Posterior cingulate gyrus (tissue), 11 donors: ENCODE measurements at regions not wholly inside any gene's neighbourhood (a gene's known extent, or its start where the extent isn't known, plus 50 kb on each side); places are given as distances from the start of the nearest gene placed in this dataset.
"Not testable (repeated sequence)": the region's sequence is repeated elsewhere in the genome, so short reads cannot be mapped to it uniquely, and the experiment has no call there.

Experiments used
- DNase-seq, 10 donors: peaks; one replicate each; pipeline versions ENCODE4 v3.0.0 to v3.0.0-alpha.2; 2020 to 2021; ENCODE audit warnings: mixed read lengths in 3 of 10
- intact Hi-C: fragments of 100-400 bp; cut with DNase I; formaldehyde crosslinking; loops from one replicate; pipeline ENCODE4 v1.15.1; 2023

- DNase-seq: no peak
- intact Hi-C loops: no loop called here
These were observed 88.1 kb downstream of the POSTN start for GRCh38 chr13:37510441-37510840.

DNA sequence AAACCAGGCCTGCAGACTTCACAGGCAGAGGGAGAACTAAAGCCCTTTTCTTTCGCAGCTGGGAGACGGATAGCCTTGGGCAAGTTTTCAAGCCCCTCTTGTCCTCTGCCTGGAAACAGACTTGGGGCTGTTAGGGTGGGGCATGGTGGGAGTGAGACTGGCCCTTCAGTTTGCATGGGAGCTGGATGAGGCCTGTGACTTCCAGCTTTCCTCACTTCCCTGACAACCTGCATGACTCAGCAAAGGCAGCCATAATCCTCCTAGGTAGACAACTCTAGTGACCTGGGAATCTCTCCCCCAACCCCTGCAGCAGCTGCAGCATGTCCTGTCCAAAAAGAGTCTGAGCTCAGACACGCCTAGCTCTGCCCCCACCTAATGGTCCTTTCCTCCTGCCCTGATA lies 93.0 kb downstream of the POSTN start:
- DNase-seq: peak in 1 of 10 donors; percentile 54
- intact Hi-C loops: no loop called here

DNA sequence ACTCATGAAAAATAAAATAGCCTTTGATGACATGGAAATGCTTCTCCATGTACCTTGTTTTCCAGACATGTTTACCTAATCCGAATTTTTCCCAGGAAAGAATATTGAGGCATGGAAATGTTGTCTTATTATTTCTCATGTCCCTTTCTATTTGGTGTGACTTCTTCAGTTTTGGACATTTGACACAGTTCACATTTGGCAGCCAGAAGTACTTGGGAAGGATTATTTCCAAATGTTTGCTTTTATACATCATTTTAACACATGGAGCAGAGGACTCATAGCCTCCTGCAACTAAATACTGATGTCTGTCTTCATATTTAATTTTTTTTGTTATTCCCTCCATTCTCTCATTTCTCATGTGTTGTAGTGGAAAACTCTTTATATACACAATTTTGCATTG lies 94.3 kb downstream of the POSTN start:
- intact Hi-C loops: no loop called here

GRCh38 chr13:37503287-37503686 lies 95.3 kb downstream of the POSTN start:
- DNase-seq: no peak
- intact Hi-C loops: no loop called here

More for the DNA sequence above, 94.3 kb downstream of the POSTN start:
- DNase-seq: no peak

DNA sequence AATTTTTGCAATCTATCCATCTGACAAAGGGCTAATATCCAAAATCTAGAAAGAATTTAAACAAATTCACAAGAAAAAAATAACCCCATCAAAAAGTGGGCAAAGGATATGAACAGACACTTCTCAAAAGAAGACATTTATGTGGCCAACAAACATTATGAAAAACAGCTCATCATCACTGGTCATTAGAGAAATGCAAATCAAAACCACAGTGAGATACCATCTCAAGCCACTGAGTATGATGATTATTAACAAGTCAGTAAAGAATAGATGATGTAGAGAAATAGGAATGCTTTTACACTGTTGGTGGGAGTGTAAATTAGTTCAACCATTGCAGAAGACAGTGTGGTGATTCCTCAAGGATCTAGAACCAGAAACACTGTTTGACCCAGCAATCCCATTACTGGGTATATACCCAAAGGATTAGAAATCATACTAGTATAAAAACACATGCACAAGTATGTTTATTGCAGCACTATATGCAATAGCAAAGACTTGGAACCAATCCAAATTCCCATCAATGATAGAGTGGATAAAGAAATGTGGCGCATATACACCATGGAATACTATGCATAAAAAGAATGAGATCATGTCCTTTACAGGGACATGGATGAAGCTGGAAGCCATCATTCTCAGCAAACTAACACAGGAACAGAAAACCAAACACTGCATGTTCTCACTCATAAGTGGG lies 96.1 kb downstream of the POSTN start:
- DNase-seq, intact Hi-C loops: not testable (repeated sequence)

DNA sequence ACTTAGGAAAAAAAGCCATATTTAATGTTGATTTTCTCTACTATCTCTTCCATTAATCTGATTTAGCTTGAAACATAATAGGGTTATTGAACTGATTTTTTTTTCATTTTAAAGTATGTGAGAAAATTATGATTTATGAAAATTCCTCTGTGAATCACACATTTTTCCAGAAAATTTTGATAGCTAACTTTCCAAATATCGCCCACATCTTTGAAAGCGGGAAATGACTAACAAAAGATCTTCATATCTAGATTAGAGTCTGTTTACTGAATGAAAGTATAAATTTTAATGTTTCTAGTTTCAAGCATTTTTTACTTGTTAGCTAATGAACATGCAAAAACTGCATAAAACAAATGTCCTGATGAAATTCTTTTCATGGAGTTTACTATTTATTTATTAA lies 97.4 kb downstream of the POSTN start:
- no peak for DNase-seq
- intact Hi-C loops: no loop called here

DNA sequence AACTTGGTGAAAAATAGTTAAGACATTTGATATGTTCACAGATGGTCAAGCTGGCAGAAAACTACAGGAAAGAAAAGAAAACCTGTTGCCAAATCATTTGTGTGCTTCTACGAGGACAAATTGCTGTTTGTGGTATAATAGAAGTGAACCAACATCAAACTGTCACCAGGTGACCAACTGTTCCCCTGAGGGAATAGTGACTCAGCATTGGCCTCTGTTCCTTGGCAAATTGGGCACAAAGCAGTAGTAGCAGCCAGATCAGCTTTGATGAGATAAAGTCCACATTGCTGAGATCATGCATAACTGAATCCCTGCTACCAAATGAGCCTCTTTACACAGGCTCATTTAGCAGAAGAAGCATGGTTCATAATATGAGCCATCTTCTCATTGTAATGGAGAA lies 103.5 kb downstream of the POSTN start:
- no peak for DNase-seq
- intact Hi-C loops: no loop called here

DNA sequence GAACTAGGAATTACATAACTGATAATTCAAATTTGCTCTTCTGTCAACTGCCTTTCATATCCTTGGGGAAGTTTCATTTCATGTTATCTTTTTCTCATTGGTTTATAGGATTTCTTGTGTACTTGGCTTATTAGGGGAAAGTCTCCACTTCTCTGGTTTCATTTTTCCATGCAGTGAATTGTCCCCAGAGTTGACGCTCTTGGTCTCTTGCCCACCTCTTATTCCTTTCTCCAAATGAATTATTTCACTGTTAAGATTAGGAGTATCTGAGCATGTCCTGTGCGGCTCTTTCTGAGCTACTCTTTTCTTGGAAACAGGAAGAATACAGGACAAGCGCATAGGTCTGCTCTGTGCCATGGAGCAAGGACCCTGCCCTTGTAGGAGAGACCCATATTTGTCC lies 104.8 kb downstream of the POSTN start:
- DNase-seq: no peak
- intact Hi-C loops: no loop called here

DNA sequence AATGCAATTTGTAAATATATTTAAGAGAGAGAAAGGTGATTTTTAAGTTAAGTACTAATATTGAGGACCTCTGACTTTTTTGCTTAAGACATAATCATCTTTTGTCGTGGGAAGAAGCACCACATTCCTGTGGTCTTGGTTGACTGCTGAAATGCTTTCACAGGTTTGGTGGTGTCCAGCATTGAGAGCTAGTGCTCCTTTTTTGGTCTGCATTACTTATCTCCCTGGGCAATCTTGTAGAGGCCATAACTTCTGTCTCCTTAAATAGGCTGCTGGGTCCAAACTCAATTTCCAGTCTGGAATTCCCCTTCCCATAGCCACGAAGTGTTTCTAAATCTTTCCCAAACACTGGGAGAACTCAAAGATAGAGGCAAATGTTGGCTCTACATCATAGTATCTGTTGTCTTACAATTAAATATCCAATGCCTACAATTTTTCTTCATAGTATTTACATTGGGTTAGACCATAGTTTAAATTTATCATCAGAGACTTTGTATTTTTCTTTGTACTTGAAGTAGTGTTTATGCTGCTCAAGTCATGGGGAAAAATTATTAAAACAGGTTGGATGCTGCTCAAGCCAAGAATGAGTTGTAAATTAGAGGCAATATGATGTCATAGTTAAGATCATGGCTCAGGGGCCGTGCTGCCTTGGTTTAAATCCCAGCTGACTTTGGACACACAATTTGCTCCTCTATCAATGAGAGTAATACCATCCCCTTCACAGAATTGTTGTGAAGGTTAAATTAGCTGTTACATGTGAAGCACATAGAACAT lies 105.6 kb downstream of the POSTN start:
- intact Hi-C loops: no loop called here
- no peak for DNase-seq

DNA sequence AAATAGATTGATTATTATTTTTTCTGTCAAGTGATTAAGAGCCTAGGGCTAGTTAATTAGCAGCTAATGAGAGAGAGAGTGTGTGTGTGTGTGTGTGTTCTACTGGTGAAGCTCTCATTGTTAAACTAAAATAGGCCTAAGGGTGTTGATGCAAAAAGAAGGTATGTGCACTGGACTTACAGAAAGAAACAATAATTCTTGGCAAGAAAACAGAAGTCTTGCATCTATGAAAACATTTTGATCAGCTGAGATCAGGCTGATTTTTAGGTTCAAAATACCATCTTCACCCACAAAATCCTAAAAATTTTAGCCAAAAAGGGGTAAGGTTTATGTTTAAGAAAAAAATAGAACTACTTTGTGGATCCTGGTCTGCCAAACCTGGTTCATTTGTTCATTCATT lies 106.5 kb downstream of the POSTN start:
- no peak for DNase-seq
- intact Hi-C loops: no loop called here

DNA sequence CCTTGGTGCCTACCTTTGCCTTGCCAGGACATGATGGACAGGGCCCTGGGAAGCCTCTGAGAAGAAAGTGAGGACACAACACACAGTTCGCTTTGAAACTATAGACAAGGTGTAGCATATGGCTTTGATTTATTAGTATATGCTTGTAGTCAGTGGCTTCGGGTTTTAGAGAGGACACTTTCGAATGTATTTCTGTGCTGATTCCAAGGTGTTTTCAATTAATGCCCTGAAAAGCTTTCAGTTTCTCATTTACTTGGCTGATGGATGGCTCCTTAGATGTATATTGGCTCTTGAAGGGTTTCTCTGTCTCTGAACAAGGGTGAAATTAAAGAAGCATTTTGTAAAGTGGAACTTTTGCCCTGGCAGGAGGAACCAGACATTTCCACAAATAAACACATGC lies 106.9 kb downstream of the POSTN start:
- DNase-seq: no peak
- intact Hi-C loops: no loop called here

DNA sequence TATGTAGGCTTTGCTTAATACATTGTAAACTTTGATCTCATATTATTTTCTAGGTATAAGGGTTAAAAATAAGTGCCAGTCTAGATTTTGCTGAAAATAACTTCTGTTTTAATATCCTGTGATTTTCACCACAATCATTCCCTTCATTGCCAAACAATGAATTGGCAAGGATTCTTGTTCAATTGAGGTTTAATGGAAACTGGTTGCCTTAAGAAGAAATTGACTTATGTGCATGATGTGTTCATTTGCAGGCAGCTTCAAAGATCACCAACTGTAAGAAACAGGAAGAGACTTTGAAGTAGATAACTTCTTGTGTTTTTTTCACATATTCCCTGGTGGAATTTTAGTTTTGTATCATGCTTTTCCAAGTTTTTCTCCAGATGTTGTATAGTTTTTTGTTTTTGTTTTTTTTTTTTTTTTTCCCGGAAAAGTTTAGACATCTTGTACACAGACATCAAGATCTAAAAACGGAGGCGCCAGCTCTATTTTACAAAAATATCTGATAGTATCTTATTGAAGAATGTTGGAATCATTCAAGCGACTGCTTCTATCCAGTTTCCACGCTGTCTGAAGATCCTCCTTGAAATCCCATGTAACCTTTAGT lies 108.3 kb downstream of the POSTN start:
- no peak for DNase-seq
- intact Hi-C loops: no loop called here

DNA sequence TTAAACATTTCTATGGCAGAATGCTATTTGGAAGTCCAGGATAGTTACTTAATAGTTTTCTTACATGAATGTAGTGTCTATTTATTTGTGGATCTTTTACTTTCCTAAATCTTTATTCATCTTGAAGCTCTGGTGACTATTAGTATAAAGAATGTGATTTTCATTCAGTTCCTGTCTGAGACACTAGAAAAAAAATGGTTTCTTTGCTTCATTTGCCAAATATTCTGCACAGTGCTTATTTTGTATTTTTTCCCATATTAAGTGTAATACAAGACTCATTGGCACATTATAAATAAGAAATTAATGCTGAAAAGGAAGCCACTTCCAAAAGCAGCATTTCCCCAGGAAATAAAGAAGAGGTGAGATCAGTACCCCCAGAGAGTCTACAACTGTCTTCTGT lies 109.8 kb downstream of the POSTN start:
- no peak for DNase-seq
- intact Hi-C loops: no loop called here

DNA sequence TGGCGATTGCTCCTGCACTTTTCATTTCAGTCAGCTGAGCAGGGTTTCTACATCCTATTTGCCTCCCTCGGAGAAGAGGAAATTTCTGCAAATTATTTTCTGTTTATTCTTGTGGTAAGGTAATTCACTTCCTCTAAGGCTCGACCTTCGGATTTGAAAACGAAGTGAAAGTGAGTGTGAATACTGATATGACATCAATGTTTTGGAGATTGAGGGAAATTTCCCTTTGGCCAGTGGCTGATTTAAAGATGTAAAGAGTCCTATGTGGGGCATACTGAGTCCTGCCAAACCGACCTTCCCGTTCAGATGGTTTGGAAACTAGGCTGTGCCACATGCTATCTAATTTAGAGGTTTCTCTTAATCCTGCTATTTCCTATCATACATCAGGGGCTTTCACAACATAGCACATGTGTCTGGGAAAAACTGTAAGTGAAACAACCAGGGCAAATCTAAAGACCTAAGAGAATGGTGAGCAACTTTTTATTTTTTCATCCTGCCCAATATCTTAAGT lies 112.3 kb downstream of the POSTN start:
- no peak for DNase-seq
- intact Hi-C loops: no loop called here

DNA sequence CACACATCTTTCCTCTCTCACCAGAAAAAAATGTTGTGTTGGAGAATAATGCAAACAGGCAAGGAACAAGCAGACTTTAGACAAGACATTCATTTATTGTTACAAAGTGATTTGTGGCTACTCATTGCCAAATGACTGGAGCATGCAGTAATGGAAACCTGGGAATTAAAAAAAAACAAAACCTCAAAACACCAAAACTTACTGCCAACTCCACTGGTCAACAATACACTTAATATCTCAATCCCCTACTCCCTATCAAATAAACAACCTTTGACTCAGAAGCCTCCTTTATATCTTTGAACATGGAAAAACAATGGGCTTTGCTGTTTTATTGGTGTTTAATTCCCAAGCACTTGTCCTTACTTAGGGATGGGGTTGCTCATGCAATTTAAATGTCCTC lies 112.8 kb downstream of the POSTN start:
- intact Hi-C loops: no loop called here
- no peak for DNase-seq

GRCh38 chr13:37484056-37484455 lies 114.5 kb downstream of the POSTN start:
- intact Hi-C loops: no loop called here
- no peak for DNase-seq

DNA sequence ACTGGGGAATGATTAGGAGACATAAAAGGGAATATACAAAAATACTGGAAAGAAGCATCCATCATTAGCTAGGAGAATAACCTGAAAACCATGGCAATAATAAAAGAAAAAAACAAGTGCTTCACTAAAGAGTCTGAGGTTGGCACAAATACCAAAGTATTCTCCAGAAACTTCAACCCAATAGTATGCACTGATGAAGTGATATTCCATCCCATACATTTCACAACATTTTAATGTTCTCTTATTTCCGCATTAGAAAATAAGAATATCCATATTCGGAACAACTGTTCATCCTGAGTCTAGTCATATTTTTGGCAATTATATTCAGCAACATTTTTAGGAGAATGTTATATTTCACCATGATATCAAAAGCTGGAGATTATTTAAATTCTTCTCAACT lies 116.2 kb downstream of the POSTN start:
- intact Hi-C loops: no loop called here
- DNase-seq: no peak

DNA sequence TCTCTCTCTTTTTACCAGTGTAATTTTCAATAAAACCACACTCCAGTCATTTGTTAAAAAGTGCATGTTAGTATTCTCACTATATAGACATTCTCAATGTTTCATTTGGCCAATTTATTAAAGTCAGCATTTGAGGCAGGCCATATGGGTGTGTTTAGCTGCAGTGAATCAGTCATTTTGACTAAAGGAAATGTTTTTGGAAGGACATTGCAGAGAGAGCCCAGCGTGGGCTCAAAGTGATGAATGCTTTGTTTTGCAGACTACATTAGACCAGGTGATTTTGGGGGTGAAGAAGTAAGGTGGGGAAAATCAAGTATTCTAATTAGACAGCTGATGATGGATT lies 116.7 kb downstream of the POSTN start:
- DNase-seq: no peak
- intact Hi-C loops: no loop called here

GRCh38 chr13:37481011-37481884 lies 117.3 kb downstream of the POSTN start:
- intact Hi-C loops: no loop called here
- DNase-seq: no peak

DNA sequence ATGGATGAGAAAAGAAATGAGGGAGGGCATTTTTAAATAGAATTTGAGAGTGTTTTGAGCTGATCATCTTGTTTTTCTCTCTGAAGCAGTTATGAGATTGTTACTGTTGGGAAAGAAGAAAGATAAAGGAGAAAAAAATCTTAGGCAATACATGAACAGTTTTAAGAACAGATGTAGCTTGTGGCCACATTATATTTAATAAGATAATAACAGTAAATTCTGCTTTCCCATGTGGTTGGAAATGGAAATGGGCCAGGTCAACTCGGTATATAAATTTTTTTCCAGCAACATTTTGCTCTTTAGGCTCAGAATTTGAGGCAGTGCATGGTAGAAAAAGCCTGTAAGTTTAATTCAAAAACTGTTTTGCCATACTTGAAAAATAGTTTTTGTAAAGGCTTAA lies 118.7 kb downstream of the POSTN start:
- intact Hi-C loops: no loop called here
- no peak for DNase-seq

GRCh38 chr13:37476874-37477273 lies 121.7 kb downstream of the POSTN start:
- DNase-seq: peak in 1 of 10 donors; percentile 49
- intact Hi-C loops: no loop called here
